K562 (cell line): ENCODE measurements at regions not wholly inside any gene's neighbourhood (a gene's known extent, or its start where the extent isn't known, plus 50 kb on each side); places are given as distances from the start of the nearest gene placed in this dataset.

Experiments used
- ATAC-seq: fragments of 200-7000 bp; cut with Tn5 transposase; 3 replicates; pipeline ENCODE4 v1.9.1; 2020; ENCODE audit warnings: moderate library complexity
- BruUV-seq: library from RNA; stranded (reverse); fragments of 400-500 nt; replicated peaks from 2 replicates; lab custom pipeline; 2021; lab: Mats Ljungman, UMichigan
- CTCF ChIA-PET: fragments of 300-600 bp; formaldehyde crosslinking; extraction: SDS; loops from one replicate; lab custom pipeline; 2021; ENCODE audit warnings: low intra/inter-chr PET ratio; lab: Yijun Ruan, JAX
- POLR2A ChIA-PET: fragments of 300-600, 350-650 bp; sonication (Branson Sonifier 250); formaldehyde crosslinking; extraction: SDS; loops from one replicate; lab custom pipeline; 2021; ENCODE audit warnings: antibody characterized with exemption, inconsistent platforms; lab: Yijun Ruan, JAX
- DNase-seq, 4 experiments: peaks; one replicate each; pipeline versions ENCODE4 v3.0.0 to v3.0.0-alpha.2; 2011 to 2018; ENCODE audit warnings: low spot score in 3 of 4, mixed read lengths in 3 of 4; ENCODE audit errors: extremely low read depth in 1 of 4
- FAIRE-seq: peaks from 2 replicates; lab custom pipeline; 2011; peaks lifted over from hg19 to GRCh38; lab: Jason Lieb, UNC
- H2AFZ ChIP-seq: 2 replicates; pipeline ENCODE4 v1.6.0; 2011; ENCODE audit warnings: low read depth, low read length, control low read depth, inconsistent platforms
- H3K27ac ChIP-seq: fragments of 200-600 bp; 3 replicates; pipeline ENCODE4 v1.8.0; 2011; ENCODE audit warnings: low read depth, mild to moderate bottlenecking, control low read depth, inconsistent platforms, low read length, moderate library complexity, mixed read lengths; ENCODE audit errors: extremely low read depth
- H3K27me3 ChIP-seq, 2 experiments: fragments of 300-600 bp in 1 of 2; 2 replicates in 1 of 2; 3 replicates in 1 of 2; pipeline versions ENCODE4 v1.6.0 to v1.8.0; 2011; ENCODE audit warnings: inconsistent platforms in 2 of 2, low read length in 2 of 2, mild to moderate bottlenecking in 1 of 2, mixed read lengths in 1 of 2, moderate library complexity in 1 of 2; ENCODE audit not compliant: control insufficient read depth in 2 of 2, insufficient read depth in 2 of 2
- H3K36me3 ChIP-seq: fragments of 300-600 bp; 3 replicates; pipeline ENCODE4 v1.8.0; 2011; ENCODE audit warnings: mild to moderate bottlenecking, low read length, inconsistent platforms; ENCODE audit not compliant: control insufficient read depth, insufficient read depth
- H3K4me1 ChIP-seq, 2 experiments: fragments of 200-600 bp in 1 of 2; replicated peaks in 1 of 2; 2 replicates in 1 of 2; 3 replicates in 1 of 2; pipeline versions ENCODE4 v1.5.1 to v1.8.0; 2011; ENCODE audit warnings: inconsistent platforms in 2 of 2, low read length in 2 of 2, mild to moderate bottlenecking in 1 of 2, mixed read lengths in 1 of 2, moderate library complexity in 1 of 2; ENCODE audit not compliant: control insufficient read depth in 2 of 2, insufficient read depth in 2 of 2
- H3K4me2 ChIP-seq: 2 replicates; pipeline ENCODE4 v1.6.1; 2011; ENCODE audit warnings: low read length, control low read depth, inconsistent platforms, mixed read lengths; ENCODE audit not compliant: insufficient read depth
- H3K4me3 ChIP-seq: fragments of 200-600 bp; sonication (generic), shearing (Covaris generic); 2 replicates; pipeline ENCODE4 v1.5.1; 2016; ENCODE audit warnings: control low read depth, inconsistent platforms
- H3K79me2 ChIP-seq: fragments of 200-600 bp; 3 replicates; pipeline ENCODE4 v1.8.0; 2011; ENCODE audit warnings: low read length, inconsistent platforms; ENCODE audit not compliant: control insufficient read depth, insufficient read depth
- H3K9ac ChIP-seq, 2 experiments: 2 replicates each; pipeline versions ENCODE4 v1.6.0 to v1.6.1; 2011; ENCODE audit warnings: low read depth in 2 of 2, low read length in 2 of 2, control low read depth in 1 of 2, inconsistent platforms in 1 of 2, mild to moderate bottlenecking in 1 of 2, mixed read lengths in 1 of 2; ENCODE audit not compliant: insufficient read depth in 1 of 2
- H3K9me1 ChIP-seq: one replicate; pipeline ENCODE4 v1.6.0; 2011; ENCODE audit warnings: inconsistent platforms, mild to moderate bottlenecking, low read length, moderate library complexity; ENCODE audit not compliant: control insufficient read depth, insufficient read depth
- H3K9me3 ChIP-seq: replicated peaks from 2 replicates; pipeline ENCODE4 v1.5.1; 2011; ENCODE audit warnings: low read depth, low read length, inconsistent platforms; ENCODE audit not compliant: control insufficient read depth, insufficient read depth
- H4K20me1 ChIP-seq: replicated peaks from 2 replicates; pipeline ENCODE4 v1.6.1; 2011; ENCODE audit warnings: low read length, inconsistent platforms, mixed read lengths; ENCODE audit not compliant: control insufficient read depth, insufficient read depth
- HDAC6 ChIP-seq: IDR thresholded peaks from 2 replicates; pipeline ENCODE4 v1.6.1; 2012; ENCODE audit warnings: low read depth, mild to moderate bottlenecking, control low read depth, inconsistent platforms, low read length, moderate library complexity
- MLLT1 ChIP-seq, 2 experiments: fragments of 450-650 bp; IDR thresholded peaks; 2 replicates each; pipeline ENCODE4 v1.6.1; 2016
- NEUROD1 ChIP-seq: fragments of 150-350 bp; IDR thresholded peaks from 2 replicates; pipeline ENCODE4 v1.6.1; 2014; ENCODE audit warnings: borderline replicate concordance, low read length, low read depth; ENCODE audit not compliant: partially characterized antibody
- NFE2L1 ChIP-seq: fragments of 450-650 bp; IDR thresholded peaks from 2 replicates; pipeline ENCODE4 v1.6.1; 2016; ENCODE audit warnings: missing genetic modification characterization, low read depth, mild to moderate bottlenecking, missing compliant biosample characterization, moderate library complexity, borderline replicate concordance
- PATZ1 ChIP-seq: fragments of 250-450 bp; sonication (Bioruptor Pico); IDR thresholded peaks from 2 replicates; pipeline ENCODE4 v1.5.0; 2020; ENCODE audit warnings: mild to moderate bottlenecking, borderline replicate concordance
- SMAD1 ChIP-seq: fragments of 150-350 bp; IDR thresholded peaks from 2 replicates; pipeline ENCODE4 v1.6.1; 2014; ENCODE audit warnings: low read length, low read depth; ENCODE audit not compliant: partially characterized antibody
- SRSF7 ChIP-seq: fragments of 200-400 bp; formaldehyde crosslinking; optimal IDR thresholded peaks from 2 replicates; pipeline ENCODE3; 2017; ENCODE audit warnings: mild to moderate bottlenecking, low read depth, low read length
- ZBTB8A ChIP-seq: fragments of 450-650 bp; IDR thresholded peaks from 2 replicates; pipeline ENCODE4 v1.6.1; 2018; ENCODE audit warnings: mild to moderate bottlenecking, moderate library complexity; ENCODE audit not compliant: partially characterized antibody
- ZNF133 ChIP-seq: fragments of 250-450 bp; sonication (Bioruptor Pico); IDR thresholded peaks from 2 replicates; pipeline ENCODE4 v1.4.0; 2020; ENCODE audit warnings: mild to moderate bottlenecking
- ZNF589 ChIP-seq: fragments of 200-800 bp; sonication (Bioruptor generic); IDR thresholded peaks from 2 replicates; pipeline ENCODE4 v1.6.1; 2016; ENCODE audit warnings: low read depth, missing genetic modification characterization, missing compliant biosample characterization
- ZNF644 ChIP-seq: fragments of 200-800 bp; sonication (Bioruptor generic); IDR thresholded peaks from 2 replicates; pipeline ENCODE4 v1.6.1; 2016; ENCODE audit warnings: low read depth, missing genetic modification characterization, missing compliant biosample characterization
- WGBS: fragments of 100-300 bp; shearing (Covaris generic); methylation state at CpG from one replicate; pipeline ENCODE4 v1.1.6; 2016; ENCODE audit warnings: low coverage, mixed read lengths; ENCODE audit not compliant: insufficient coverage; ENCODE audit errors: missing lambda C conversion rate; 5-methylcytosine and 5-hydroxymethylcytosine counted together
- in situ Hi-C: fragments of 300-500 bp; cut with MboI; formaldehyde crosslinking; loops from 4 replicates; pipeline ENCODE4 v1.15.0; 2018; ENCODE audit warnings: inconsistent platforms, mixed read lengths
- intact Hi-C: fragments of 100-400 bp; cut with micrococcal nuclease; formaldehyde crosslinking; loops from 2 replicates; pipeline ENCODE4 v1.14.2; 2022

GRCh38 chr11:127738771-127739286 lies 738.3 kb upstream of the KIRREL3 start:
- H3K4me1 ChIP-seq, result no peaks in the 10 kb centered on the region
- no peaks in the 10 kb centered on the region for H3K9me1 ChIP-seq
- no peak overlapping the region for H3K27ac ChIP-seq
- BruUV-seq, result no TSS peak
- H3K79me2 ChIP-seq, result no peaks in the 10 kb centered on the region
- TF ChIP-seq ZBTB8A, result no peak
- no peak for TF ChIP-seq HDAC6
- TF ChIP-seq MLLT1 (IDR thresholded peaks at IDR 0.05), result no peak
- no peak for TF ChIP-seq ZNF644
- no peak for TF ChIP-seq SMAD1
- TF ChIP-seq ZNF589 (CRISPR knock-in tag), result no peak
- TF ChIP-seq PATZ1 (CRISPR knock-in tag), result no peak
- TF ChIP-seq SRSF7, result no peak
- TF ChIP-seq NEUROD1, result no peak
- no peak for TF ChIP-seq ZNF133 (CRISPR knock-in tag)
- no peak for TF ChIP-seq NFE2L1 (tag)
- TF ChIP-seq, all 486 proteins: peak for 0
- ChIA-PET CTCF (no interaction called here), POLR2A (no interaction called here)
- no peak overlapping the region for H3K9ac ChIP-seq
- no peak overlapping the region for H3K4me3 ChIP-seq
- no peak for ATAC-seq
- H3K9me3 ChIP-seq, result no peaks in the 10 kb centered on the region
- H2AFZ ChIP-seq, result no peak overlapping the region
- H4K20me1 ChIP-seq, result no peaks in the 10 kb centered on the region
- H3K4me2 ChIP-seq, result no peak overlapping the region
- no peak for FAIRE-seq
- H3K27me3 ChIP-seq, result no peaks in the 10 kb centered on the region
- no peaks in the 10 kb centered on the region for H3K36me3 ChIP-seq
- DNase-seq, result no peak
- 1% methylated on average over 5 of the region's 5 CpGs for WGBS
- in situ Hi-C loops (no loop called here), intact Hi-C loops (no loop called here)
